ENCODE measurements at regions not wholly inside any gene's neighbourhood (a gene's known extent, or its start where the extent isn't known, plus 50 kb on each side); places are given as distances from the start of the nearest gene placed in this dataset.

DNA sequence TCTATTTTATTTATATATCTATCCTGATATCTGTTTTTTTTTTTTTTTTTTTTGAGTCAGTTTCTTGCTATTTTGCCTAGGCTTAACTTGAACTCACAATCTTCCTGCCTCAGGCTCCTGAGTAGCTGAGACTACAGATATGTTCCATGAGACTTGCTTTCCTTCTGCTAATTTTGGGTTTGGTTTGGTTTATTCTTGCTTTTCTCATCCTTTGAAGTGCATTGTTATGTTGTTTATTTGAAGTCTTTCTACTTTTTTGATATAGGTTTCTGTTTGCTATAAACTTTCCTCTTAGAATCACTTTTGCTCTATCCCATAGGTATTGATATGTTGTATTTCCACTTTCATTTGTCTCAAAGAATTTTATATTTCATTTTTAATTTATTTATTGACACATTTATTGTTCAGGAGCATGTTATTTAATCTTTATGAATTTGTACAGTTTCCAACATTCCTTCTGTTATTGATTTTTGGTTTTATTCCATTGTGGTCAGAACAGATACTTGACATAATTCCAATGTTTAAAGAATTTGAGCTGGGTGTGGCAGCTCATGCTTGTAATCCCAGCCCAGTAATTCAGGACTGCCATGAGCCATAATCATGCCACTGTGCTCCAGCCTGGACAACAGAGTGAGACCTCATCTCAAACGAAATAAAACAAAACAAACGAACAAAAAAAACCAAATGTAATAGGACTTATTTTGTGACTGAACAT, 62.3 kb upstream of the PLSCR4 start:
- H3K27me3 ChIP-seq (ENCODE audit: insufficient read depth, low read depth), result no peaks in the 10 kb centered on the region

GRCh38 chr3:146308682-146309081, 57.8 kb upstream of the PLSCR4 start:
- Histone ChIP-seq H3K27me3 (ENCODE audit: insufficient read depth, low read depth) (no peaks in the 10 kb centered on the region), H4K20me1 (ENCODE audit: insufficient read depth) (no peaks in the 10 kb centered on the region), H3K9ac (no peak overlapping the region), H3K4me2 (no peak overlapping the region), H3K79me2 (ENCODE audit: insufficient read depth, low read depth) (no peaks in the 10 kb centered on the region), H3K4me3 (IDR thresholded peaks at IDR 0.05; ENCODE audit: insufficient read depth, low read depth, low read length) (no peak overlapping the region), H3K4me1 (ENCODE audit: low read depth, poor library complexity, severe bottlenecking) (no peaks in the 10 kb centered on the region), H2AFZ (ENCODE audit: low read depth) (no peak overlapping the region), H3K36me3 (ENCODE audit: insufficient read depth) (no peaks in the 10 kb centered on the region), H3K27ac (no peak overlapping the region)
- TF ChIP-seq, protein P1, sequence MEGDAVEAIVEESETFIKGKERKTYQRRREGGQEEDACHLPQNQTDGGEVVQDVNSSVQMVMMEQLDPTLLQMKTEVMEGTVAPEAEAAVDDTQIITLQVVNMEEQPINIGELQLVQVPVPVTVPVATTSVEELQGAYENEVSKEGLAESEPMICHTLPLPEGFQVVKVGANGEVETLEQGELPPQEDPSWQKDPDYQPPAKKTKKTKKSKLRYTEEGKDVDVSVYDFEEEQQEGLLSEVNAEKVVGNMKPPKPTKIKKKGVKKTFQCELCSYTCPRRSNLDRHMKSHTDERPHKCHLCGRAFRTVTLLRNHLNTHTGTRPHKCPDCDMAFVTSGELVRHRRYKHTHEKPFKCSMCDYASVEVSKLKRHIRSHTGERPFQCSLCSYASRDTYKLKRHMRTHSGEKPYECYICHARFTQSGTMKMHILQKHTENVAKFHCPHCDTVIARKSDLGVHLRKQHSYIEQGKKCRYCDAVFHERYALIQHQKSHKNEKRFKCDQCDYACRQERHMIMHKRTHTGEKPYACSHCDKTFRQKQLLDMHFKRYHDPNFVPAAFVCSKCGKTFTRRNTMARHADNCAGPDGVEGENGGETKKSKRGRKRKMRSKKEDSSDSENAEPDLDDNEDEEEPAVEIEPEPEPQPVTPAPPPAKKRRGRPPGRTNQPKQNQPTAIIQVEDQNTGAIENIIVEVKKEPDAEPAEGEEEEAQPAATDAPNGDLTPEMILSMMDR (conservative IDR thresholded peaks at IDR 0.05; ENCODE audit: low read depth, low read length), result no peak

More for the DNA sequence above, 62.3 kb upstream of the PLSCR4 start:
- Histone ChIP-seq H3K4me2 (no peak overlapping the region), H2AFZ (ENCODE audit: low read depth) (no peak overlapping the region), H3K4me1 (ENCODE audit: low read depth, poor library complexity, severe bottlenecking) (no peaks in the 10 kb centered on the region), H3K79me2 (ENCODE audit: insufficient read depth, low read depth) (no peaks in the 10 kb centered on the region), H3K9ac (no peak overlapping the region), H3K36me3 (ENCODE audit: insufficient read depth) (no peaks in the 10 kb centered on the region), H3K4me3 (IDR thresholded peaks at IDR 0.05; ENCODE audit: insufficient read depth, low read depth, low read length) (no peak overlapping the region), H4K20me1 (ENCODE audit: insufficient read depth) (no peaks in the 10 kb centered on the region), H3K27ac (no peak overlapping the region)
- TF ChIP-seq, protein P1 (conservative IDR thresholded peaks at IDR 0.05; ENCODE audit: low read depth, low read length), result no peak

DNA sequence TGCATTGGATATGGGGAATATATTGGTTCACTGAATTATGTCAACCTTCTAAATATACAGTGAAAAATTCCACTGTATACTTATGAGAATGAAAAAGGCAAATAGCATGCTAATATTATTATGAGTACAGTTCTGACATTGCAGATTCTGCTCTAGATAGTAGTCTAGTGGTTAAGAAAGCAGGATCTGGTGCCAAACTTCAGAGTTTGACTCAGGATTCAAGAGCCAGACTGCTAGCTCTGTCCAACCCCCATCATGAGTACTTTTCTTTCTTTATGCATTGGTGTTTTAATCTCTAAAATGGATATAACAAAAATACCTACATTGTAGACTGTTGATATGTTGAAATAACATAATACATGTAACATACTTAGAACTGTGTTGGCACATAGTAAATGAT, 57.3 kb upstream of the PLSCR4 start:
- TF ChIP-seq, protein P1 (conservative IDR thresholded peaks at IDR 0.05; ENCODE audit: low read depth, low read length), result no peak
- Histone ChIP-seq H3K27me3 (ENCODE audit: insufficient read depth, low read depth) (no peaks in the 10 kb centered on the region), H3K4me3 (IDR thresholded peaks at IDR 0.05; ENCODE audit: insufficient read depth, low read depth, low read length) (no peak overlapping the region), H4K20me1 (ENCODE audit: insufficient read depth) (no peaks in the 10 kb centered on the region), H3K27ac (no peak overlapping the region), H3K4me1 (ENCODE audit: low read depth, poor library complexity, severe bottlenecking) (no peaks in the 10 kb centered on the region), H3K4me2 (no peak overlapping the region), H3K36me3 (ENCODE audit: insufficient read depth) (no peaks in the 10 kb centered on the region), H3K9ac (no peak overlapping the region), H2AFZ (ENCODE audit: low read depth) (no peak overlapping the region), H3K79me2 (ENCODE audit: insufficient read depth, low read depth) (no peaks in the 10 kb centered on the region)

DNA sequence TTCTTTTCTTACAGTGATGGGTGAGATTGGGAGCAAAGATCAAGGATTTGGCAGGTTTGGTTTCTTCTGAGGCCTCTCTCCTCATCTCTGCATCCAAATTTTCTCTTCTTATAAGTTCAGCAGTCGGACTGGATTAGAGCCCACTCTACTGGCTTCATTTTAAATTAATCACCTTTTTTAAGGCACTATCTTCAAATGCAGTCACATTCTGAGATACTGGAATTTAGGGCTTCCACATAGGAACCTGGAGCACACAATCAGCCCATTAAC, 56.5 kb upstream of the PLSCR4 start:
- Histone ChIP-seq H2AFZ (ENCODE audit: low read depth) (no peak overlapping the region), H3K36me3 (ENCODE audit: insufficient read depth) (no peaks in the 10 kb centered on the region), H4K20me1 (ENCODE audit: insufficient read depth) (no peaks in the 10 kb centered on the region), H3K4me2 (no peak overlapping the region), H3K27me3 (ENCODE audit: insufficient read depth, low read depth) (no peaks in the 10 kb centered on the region), H3K27ac (no peak overlapping the region), H3K79me2 (ENCODE audit: insufficient read depth, low read depth) (no peaks in the 10 kb centered on the region), H3K9ac (no peak overlapping the region), H3K4me3 (IDR thresholded peaks at IDR 0.05; ENCODE audit: insufficient read depth, low read depth, low read length) (no peak overlapping the region), H3K4me1 (ENCODE audit: low read depth, poor library complexity, severe bottlenecking) (no peaks in the 10 kb centered on the region)
- TF ChIP-seq, protein P1 (conservative IDR thresholded peaks at IDR 0.05; ENCODE audit: low read depth, low read length), result no peak

Measured in KMS-11 (cell line).